ENCODE measurements at regions not wholly inside any gene's neighbourhood (a gene's known extent, or its start where the extent isn't known, plus 50 kb on each side); places are given as distances from the start of the nearest gene placed in this dataset.

DNA sequence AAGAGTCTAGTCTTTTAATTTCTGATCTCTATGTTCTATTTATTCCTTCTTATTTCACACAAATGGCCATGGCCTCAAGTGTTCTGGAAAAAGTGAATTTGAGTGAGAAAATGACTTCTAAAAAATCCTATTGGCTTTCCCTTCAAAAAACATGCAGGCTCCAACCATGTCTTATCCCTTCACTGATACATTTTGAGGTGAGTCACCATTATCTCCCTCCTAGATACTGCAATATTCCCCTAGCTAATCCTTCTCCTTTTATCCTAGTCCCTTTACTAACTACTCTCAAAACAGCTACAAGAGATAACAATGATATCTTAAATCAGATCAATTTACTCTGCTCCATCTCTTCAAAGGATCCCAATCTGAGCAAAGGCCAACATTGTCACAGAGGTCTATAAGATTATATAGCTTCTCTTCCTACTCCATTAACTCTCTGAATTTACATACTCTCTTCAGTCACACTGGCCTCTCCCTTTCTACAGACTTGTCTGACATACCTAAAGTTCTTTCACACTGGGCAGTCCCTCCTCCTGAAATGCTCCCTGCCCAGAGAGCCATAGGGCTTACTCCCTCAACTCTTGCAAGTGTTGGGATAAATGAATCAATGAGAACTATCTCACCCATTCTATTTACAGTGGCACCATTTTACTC lies 129.2 kb downstream of the TENT5A start:
- TF ChIP-seq, protein P1, sequence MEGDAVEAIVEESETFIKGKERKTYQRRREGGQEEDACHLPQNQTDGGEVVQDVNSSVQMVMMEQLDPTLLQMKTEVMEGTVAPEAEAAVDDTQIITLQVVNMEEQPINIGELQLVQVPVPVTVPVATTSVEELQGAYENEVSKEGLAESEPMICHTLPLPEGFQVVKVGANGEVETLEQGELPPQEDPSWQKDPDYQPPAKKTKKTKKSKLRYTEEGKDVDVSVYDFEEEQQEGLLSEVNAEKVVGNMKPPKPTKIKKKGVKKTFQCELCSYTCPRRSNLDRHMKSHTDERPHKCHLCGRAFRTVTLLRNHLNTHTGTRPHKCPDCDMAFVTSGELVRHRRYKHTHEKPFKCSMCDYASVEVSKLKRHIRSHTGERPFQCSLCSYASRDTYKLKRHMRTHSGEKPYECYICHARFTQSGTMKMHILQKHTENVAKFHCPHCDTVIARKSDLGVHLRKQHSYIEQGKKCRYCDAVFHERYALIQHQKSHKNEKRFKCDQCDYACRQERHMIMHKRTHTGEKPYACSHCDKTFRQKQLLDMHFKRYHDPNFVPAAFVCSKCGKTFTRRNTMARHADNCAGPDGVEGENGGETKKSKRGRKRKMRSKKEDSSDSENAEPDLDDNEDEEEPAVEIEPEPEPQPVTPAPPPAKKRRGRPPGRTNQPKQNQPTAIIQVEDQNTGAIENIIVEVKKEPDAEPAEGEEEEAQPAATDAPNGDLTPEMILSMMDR (IDR thresholded peaks at IDR 0.05; ENCODE audit: low read depth, low read length, poor library complexity, severe bottlenecking) = no peak
- TF ChIP-seq EZH2phosphoT487 (IDR thresholded peaks at IDR 0.05; ENCODE audit: borderline replicate concordance, low read length) = no peak

Measured in DOHH2 (cell line).